CD4-positive, alpha-beta T cell (primary cell): ENCODE measurements at regions not wholly inside any gene's neighbourhood (a gene's known extent, or its start where the extent isn't known, plus 50 kb on each side); places are given as distances from the start of the nearest gene placed in this dataset.
A peak's percentile ranks its signal among the peaks of the same experiment; 100 is the strongest.

Source experiments
- ATAC-seq: fragments of 200-7000 bp; cut with Tn5 transposase; one replicate; pipeline ENCODE4 v1.10.0; 2022; ENCODE audit warnings: mild to moderate bottlenecking; ENCODE audit not compliant: poor library complexity
- CTCF ChIA-PET: fragments of 350-600 bp; sonication (Branson Sonifier 250); formaldehyde crosslinking; loops from one replicate; lab custom pipeline; 2021; ENCODE audit warnings: antibody characterized with exemption, inconsistent platforms; lab: Charles Lee
- POLR2A ChIA-PET: fragments of 350-600 bp; sonication (Branson Sonifier 250); formaldehyde crosslinking; loops from one replicate; lab custom pipeline; 2021; ENCODE audit warnings: antibody characterized with exemption, inconsistent platforms; lab: Charles Lee
- DNase-seq, 14 experiments: peaks; one replicate each; pipeline ENCODE4 v3.0.0-alpha.2; 2013 to 2020; ENCODE audit warnings: mixed read lengths in 2 of 14
- H3K27ac ChIP-seq, 2 donors: one replicate each; pipeline versions ENCODE4 v1.5.1 to v1.7.0; 2013; ENCODE audit warnings: low read length in 2 of 2, low read depth in 1 of 2, mild to moderate bottlenecking in 1 of 2
- H3K27me3 ChIP-seq, 2 experiments: 1 replicate in 1 of 2; 2 replicates in 1 of 2; pipeline versions ENCODE4 v1.6.1 to v1.7.0; 2013; ENCODE audit warnings: low read length in 2 of 2, control low read depth in 1 of 2, mild to moderate bottlenecking in 1 of 2, moderate library complexity in 1 of 2; ENCODE audit not compliant: insufficient read depth in 2 of 2, control insufficient read depth in 1 of 2
- H3K36me3 ChIP-seq: one replicate; pipeline ENCODE4 v1.6.1; 2013; ENCODE audit warnings: low read length, control low read depth; ENCODE audit not compliant: insufficient read depth
- H3K4me1 ChIP-seq: one replicate; pipeline ENCODE4 v1.6.1; 2013; ENCODE audit warnings: low read length, control low read depth; ENCODE audit not compliant: insufficient read depth
- H3K4me3 ChIP-seq: one replicate; pipeline ENCODE4 v1.5.1; 2013; ENCODE audit warnings: mild to moderate bottlenecking, low read length, moderate library complexity
- H3K9me3 ChIP-seq, 2 experiments: 1 replicate in 1 of 2; 2 replicates in 1 of 2; pipeline versions ENCODE4 v1.6.1 to v1.7.0; 2013; ENCODE audit warnings: low read length in 2 of 2, mild to moderate bottlenecking in 2 of 2, control low read depth in 1 of 2, moderate library complexity in 1 of 2; ENCODE audit not compliant: control insufficient read depth in 1 of 2, insufficient read depth in 1 of 2
- H3K27ac Mint-ChIP-seq: one replicate; pipeline ENCODE4 v1.8.0; 2020; ENCODE audit warnings: mixed read lengths
- H3K27me3 Mint-ChIP-seq: one replicate; pipeline ENCODE4 v1.8.0; 2021; ENCODE audit warnings: mixed read lengths
- H3K36me3 Mint-ChIP-seq: one replicate; pipeline ENCODE4 v1.8.0; 2021; ENCODE audit warnings: low read depth, mixed read lengths
- H3K4me1 Mint-ChIP-seq: one replicate; pipeline ENCODE4 v1.8.0; 2021; ENCODE audit warnings: low read depth, mixed read lengths
- H3K4me3 Mint-ChIP-seq: one replicate; pipeline ENCODE4 v1.8.0; 2020; ENCODE audit warnings: mild to moderate bottlenecking, mixed read lengths
- H3K9me3 Mint-ChIP-seq: one replicate; pipeline ENCODE4 v1.8.0; 2020; ENCODE audit warnings: mixed read lengths
- intact Hi-C, 2 experiments: fragments of 100-400 bp; cut with DNase I in 1 of 2; cut with micrococcal nuclease in 1 of 2; formaldehyde crosslinking; loops; one replicate each; pipeline versions ENCODE4 v1.15.1 to v1.9.0; 2023 to 2025; cut with DNase I, micrococcal nuclease
- TF ChIP-seq, protein P1 (sequence below): fragments of 200-600 bp; IDR thresholded peaks from one replicate; pipeline ENCODE4 v1.8.0; 2022; ENCODE audit warnings: antibody characterized with exemption, mild to moderate bottlenecking

DNA sequence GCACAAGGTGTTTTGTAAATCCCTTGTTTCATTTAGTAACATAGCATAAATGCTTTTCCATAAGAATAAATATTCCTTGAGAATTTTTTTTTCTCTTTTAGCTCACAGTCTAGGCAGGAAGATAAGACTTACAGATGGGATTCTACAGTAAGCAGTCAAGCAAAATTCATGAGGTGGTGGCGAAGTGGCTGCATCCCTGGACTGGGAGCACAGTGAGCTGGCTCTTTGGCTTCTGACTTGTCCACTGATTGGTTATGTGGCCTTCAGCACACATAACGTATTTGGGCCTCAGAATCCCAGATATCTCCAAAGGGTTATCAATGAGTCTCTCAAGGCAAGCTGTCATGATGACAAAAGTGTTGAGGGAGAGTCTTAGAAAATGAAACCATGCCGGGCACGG, 99.8 kb downstream of the EBNA1BP2 start:
- Mint-ChIP-seq H3K4me1 (peaks cover 21% of the 10 kb centered on the region), H3K36me3 (no peaks in the 10 kb centered on the region), H3K4me3 (no peak overlapping the region), H3K27me3 (no peaks in the 10 kb centered on the region), H3K27ac (no peak overlapping the region), H3K9me3 (no peaks in the 10 kb centered on the region)
- POLR2A ChIA-PET: interaction anchor here (1.7 to 4.2 kb wide), 3 partner anchors 140 to 158 kb away, joined by 8 to 51 read pairs (median 47); no protein-coding TSS in a partner anchor
- CTCF ChIA-PET: interaction anchor here (4.1 to 4.5 kb wide), 2 partner anchors 149 to 158 kb away, joined by 74 to 205 read pairs; no protein-coding TSS in a partner anchor
- no peaks in the 10 kb centered on the region for H3K9me3 ChIP-seq
- TF ChIP-seq, protein P1, sequence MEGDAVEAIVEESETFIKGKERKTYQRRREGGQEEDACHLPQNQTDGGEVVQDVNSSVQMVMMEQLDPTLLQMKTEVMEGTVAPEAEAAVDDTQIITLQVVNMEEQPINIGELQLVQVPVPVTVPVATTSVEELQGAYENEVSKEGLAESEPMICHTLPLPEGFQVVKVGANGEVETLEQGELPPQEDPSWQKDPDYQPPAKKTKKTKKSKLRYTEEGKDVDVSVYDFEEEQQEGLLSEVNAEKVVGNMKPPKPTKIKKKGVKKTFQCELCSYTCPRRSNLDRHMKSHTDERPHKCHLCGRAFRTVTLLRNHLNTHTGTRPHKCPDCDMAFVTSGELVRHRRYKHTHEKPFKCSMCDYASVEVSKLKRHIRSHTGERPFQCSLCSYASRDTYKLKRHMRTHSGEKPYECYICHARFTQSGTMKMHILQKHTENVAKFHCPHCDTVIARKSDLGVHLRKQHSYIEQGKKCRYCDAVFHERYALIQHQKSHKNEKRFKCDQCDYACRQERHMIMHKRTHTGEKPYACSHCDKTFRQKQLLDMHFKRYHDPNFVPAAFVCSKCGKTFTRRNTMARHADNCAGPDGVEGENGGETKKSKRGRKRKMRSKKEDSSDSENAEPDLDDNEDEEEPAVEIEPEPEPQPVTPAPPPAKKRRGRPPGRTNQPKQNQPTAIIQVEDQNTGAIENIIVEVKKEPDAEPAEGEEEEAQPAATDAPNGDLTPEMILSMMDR: no peak
- ATAC-seq (no peak), DNase-seq (no peak)
- H3K27ac ChIP-seq: no peak overlapping the region
- H3K4me1 ChIP-seq: peaks cover 17% of the 10 kb centered on the region
- H3K36me3 ChIP-seq: no peaks in the 10 kb centered on the region
- no peak overlapping the region for H3K4me3 ChIP-seq
- no peaks in the 10 kb centered on the region for H3K27me3 ChIP-seq
- intact Hi-C loops: loop anchor here (2.0 to 5.0 kb wide), 4 partner anchors 150 to 495 kb away; no protein-coding TSS in a partner anchor

- TF ChIP-seq, protein P1: no peak
- Mint-ChIP-seq H3K4me1 (peaks cover 30% of the 10 kb centered on the region), H3K27me3 (no peaks in the 10 kb centered on the region), H3K9me3 (no peaks in the 10 kb centered on the region), H3K27ac (no peak overlapping the region), H3K4me3 (no peak overlapping the region), H3K36me3 (no peaks in the 10 kb centered on the region)
- DNase-seq: no peak
- H3K36me3 ChIP-seq: no peaks in the 10 kb centered on the region
- ChIA-PET POLR2A (interaction anchor here (4.2 kb wide), 1 partner anchor 157 kb away, joined by 47 read pairs; no protein-coding TSS in a partner anchor), CTCF (interaction anchor here (1.1 to 4.5 kb wide), 3 partner anchors 148 to 158 kb away, joined by 6 to 205 read pairs (median 74); no protein-coding TSS in a partner anchor)
- H3K4me1 ChIP-seq: peaks cover 17% of the 10 kb centered on the region
- H3K4me3 ChIP-seq: no peak overlapping the region
- no peak overlapping the region for H3K27ac ChIP-seq
- intact Hi-C loops: loop anchor here in 1 of 2 experiments (5.0 kb wide), 1 partner anchor 494 kb away; no protein-coding TSS in a partner anchor
- no peak for ATAC-seq
- no peaks in the 10 kb centered on the region for H3K9me3 ChIP-seq
- H3K27me3 ChIP-seq: no peaks in the 10 kb centered on the region
Observed at GRCh38 chr1:43071241-43071640, 100.8 kb downstream of the EBNA1BP2 start.

DNA sequence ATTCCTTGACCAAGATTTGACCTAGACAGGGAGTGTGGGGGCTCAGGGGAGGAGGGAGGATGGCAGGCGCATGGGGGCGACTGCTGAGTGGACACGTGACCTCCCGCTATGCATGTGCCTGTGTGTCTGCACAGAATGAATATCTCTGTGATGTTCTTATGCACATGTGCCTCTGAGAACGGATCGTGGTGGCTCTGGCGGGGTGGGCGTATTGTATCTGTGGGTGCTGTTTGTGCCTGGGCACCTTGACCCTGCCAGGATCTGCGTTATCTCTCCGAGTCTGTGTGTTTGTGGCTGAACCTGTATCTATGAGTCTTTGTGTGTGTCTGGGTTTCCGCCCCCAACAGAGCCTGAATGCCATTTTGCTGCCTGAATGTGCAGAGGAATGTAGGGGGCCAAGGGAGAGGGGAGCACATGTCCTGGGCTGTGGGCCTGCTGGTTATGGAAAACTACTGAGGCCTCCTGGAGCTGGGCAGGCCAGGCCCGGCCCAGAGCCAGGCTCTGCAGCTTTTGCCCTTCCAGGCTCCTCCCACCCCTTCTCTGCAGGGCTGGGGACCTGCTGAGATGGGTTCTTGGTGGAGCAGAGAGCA, 102.5 kb downstream of the EBNA1BP2 start:
- no peak overlapping the region for H3K27ac ChIP-seq
- H3K4me1 Mint-ChIP-seq: peaks cover 30% of the 10 kb centered on the region
- TF ChIP-seq, protein P1: no peak
- peaks cover 17% of the 10 kb centered on the region for H3K4me1 ChIP-seq
- ChIA-PET POLR2A (no interaction called here), CTCF (interaction anchor here (1.1 kb wide), 1 partner anchor 147 kb away, joined by 4 read pairs; no protein-coding TSS in a partner anchor)
- no peaks in the 10 kb centered on the region for H3K36me3 Mint-ChIP-seq
- H3K27me3 Mint-ChIP-seq: no peaks in the 10 kb centered on the region
- no peaks in the 10 kb centered on the region for H3K9me3 Mint-ChIP-seq
- no peaks in the 10 kb centered on the region for H3K9me3 ChIP-seq
- peak overlapping the region; percentile 11 for H3K4me3 Mint-ChIP-seq
- H3K27ac Mint-ChIP-seq: no peak overlapping the region
- DNase-seq: no peak
- ATAC-seq: no peak
- no peak overlapping the region for H3K4me3 ChIP-seq
- intact Hi-C loops: loop anchor here in 1 of 2 experiments (5.0 kb wide), 1 partner anchor 492 kb away; no protein-coding TSS in a partner anchor
- no peaks in the 10 kb centered on the region for H3K36me3 ChIP-seq
- no peaks in the 10 kb centered on the region for H3K27me3 ChIP-seq
